ENCODE measurements at regions not wholly inside any gene's neighbourhood (a gene's known extent, or its start where the extent isn't known, plus 50 kb on each side); places are given as distances from the start of the nearest gene placed in this dataset.

DNA sequence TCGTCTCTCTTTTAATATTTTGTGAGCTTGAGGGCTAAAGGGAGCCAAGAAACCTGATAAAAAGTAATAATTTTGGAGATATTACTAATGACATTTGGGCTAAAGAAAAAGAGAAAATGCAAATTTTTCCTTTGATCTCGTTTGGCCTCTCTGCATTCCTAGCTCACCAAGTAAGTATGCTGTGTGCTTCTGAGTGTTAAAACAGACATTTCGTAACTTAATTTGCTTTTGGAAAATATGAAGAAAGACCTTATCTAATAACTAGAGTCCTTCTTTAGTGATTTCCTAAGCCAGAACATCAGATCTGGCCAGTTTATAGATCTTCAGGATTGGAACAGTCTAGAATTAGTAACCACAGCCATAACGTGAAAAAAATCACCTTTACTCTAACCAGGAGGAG, 872.9 kb upstream of the SLC35B3 start (continued):
- TF ChIP-seq, protein P1, sequence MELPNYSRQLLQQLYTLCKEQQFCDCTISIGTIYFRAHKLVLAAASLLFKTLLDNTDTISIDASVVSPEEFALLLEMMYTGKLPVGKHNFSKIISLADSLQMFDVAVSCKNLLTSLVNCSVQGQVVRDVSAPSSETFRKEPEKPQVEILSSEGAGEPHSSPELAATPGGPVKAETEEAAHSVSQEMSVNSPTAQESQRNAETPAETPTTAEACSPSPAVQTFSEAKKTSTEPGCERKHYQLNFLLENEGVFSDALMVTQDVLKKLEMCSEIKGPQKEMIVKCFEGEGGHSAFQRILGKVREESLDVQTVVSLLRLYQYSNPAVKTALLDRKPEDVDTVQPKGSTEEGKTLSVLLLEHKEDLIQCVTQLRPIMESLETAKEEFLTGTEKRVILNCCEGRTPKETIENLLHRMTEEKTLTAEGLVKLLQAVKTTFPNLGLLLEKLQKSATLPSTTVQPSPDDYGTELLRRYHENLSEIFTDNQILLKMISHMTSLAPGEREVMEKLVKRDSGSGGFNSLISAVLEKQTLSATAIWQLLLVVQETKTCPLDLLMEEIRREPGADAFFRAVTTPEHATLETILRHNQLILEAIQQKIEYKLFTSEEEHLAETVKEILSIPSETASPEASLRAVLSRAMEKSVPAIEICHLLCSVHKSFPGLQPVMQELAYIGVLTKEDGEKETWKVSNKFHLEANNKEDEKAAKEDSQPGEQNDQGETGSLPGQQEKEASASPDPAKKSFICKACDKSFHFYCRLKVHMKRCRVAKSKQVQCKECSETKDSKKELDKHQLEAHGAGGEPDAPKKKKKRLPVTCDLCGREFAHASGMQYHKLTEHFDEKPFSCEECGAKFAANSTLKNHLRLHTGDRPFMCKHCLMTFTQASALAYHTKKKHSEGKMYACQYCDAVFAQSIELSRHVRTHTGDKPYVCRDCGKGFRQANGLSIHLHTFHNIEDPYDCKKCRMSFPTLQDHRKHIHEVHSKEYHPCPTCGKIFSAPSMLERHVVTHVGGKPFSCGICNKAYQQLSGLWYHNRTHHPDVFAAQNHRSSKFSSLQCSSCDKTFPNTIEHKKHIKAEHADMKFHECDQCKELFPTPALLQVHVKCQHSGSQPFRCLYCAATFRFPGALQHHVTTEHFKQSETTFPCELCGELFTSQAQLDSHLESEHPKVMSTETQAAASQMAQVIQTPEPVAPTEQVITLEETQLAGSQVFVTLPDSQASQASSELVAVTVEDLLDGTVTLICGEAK (IDR thresholded peaks at IDR 0.05): no peak
- TF ChIP-seq, protein P1 (CRISPR knock-in tag; IDR thresholded peaks at IDR 0.05): no peak
- TF ChIP-seq, protein P2, sequence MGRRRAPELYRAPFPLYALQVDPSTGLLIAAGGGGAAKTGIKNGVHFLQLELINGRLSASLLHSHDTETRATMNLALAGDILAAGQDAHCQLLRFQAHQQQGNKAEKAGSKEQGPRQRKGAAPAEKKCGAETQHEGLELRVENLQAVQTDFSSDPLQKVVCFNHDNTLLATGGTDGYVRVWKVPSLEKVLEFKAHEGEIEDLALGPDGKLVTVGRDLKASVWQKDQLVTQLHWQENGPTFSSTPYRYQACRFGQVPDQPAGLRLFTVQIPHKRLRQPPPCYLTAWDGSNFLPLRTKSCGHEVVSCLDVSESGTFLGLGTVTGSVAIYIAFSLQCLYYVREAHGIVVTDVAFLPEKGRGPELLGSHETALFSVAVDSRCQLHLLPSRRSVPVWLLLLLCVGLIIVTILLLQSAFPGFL (CRISPR knock-in tag; IDR thresholded peaks at IDR 0.05): no peak
- TF ChIP-seq BCL6 (CRISPR knock-in tag; IDR thresholded peaks at IDR 0.05) (no peak), NCOA1 (CRISPR knock-in tag; IDR thresholded peaks at IDR 0.05) (no peak), TOE1 (CRISPR knock-in tag; IDR thresholded peaks at IDR 0.05) (no peak)
- TF ChIP-seq, protein P3, sequence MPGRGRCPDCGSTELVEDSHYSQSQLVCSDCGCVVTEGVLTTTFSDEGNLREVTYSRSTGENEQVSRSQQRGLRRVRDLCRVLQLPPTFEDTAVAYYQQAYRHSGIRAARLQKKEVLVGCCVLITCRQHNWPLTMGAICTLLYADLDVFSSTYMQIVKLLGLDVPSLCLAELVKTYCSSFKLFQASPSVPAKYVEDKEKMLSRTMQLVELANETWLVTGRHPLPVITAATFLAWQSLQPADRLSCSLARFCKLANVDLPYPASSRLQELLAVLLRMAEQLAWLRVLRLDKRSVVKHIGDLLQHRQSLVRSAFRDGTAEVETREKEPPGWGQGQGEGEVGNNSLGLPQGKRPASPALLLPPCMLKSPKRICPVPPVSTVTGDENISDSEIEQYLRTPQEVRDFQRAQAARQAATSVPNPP (CRISPR knock-in tag; IDR thresholded peaks at IDR 0.05): no peak

Data from HepG2 (cell line).